LNCaP clone FGC (cell line): ENCODE measurements at regions not wholly inside any gene's neighbourhood (a gene's known extent, or its start where the extent isn't known, plus 50 kb on each side); places are given as distances from the start of the nearest gene placed in this dataset.

Source experiments
- DNase-seq: peaks from one replicate; pipeline ENCODE4 v3.0.0-alpha.2; 2011; ENCODE audit warnings: low read depth
- H3K4me3 ChIP-seq: 2 replicates; pipeline ENCODE4 v1.5.1; 2011; ENCODE audit warnings: mild to moderate bottlenecking, low read depth, low read length, control low read depth
- CTCF ChIP-seq: IDR thresholded peaks from 2 replicates; pipeline ENCODE4 v1.5.1; 2012; ENCODE audit warnings: mild to moderate bottlenecking; ENCODE audit not compliant: control insufficient read depth, insufficient read depth; ENCODE audit errors: extremely low read depth

DNA sequence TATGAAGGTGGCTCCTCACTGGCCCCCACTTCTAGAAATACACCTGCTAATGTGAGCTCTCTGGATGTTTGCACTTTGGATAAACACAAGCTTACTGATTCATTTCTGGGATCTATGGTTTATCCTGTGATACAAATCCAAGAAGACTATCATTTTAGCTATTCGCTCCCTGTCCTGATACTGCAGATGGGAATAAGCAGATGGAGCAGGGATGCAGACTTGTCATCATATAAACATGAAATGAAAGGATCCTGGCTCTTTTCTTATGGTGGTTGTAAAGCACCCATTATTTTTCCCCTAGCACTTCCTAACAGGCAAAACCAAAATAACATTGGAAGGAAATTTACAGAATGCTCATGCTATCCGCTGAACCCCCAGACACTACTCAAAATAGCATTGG lies 162.9 kb upstream of the NOCT start:
- DNase-seq, result no peak
- no peak overlapping the region for H3K4me3 ChIP-seq
- TF ChIP-seq CTCF, result no peak

- no peak overlapping the region for H3K4me3 ChIP-seq
- DNase-seq, result no peak
- no peak for TF ChIP-seq CTCF
These were observed 163.9 kb upstream of the NOCT start for GRCh38 chr4:138851391-138852335.

- DNase-seq, result no peak
- H3K4me3 ChIP-seq, result no peak overlapping the region
- TF ChIP-seq CTCF, result no peak
These were observed 169.9 kb upstream of the NOCT start for GRCh38 chr4:138845664-138846063.

DNA sequence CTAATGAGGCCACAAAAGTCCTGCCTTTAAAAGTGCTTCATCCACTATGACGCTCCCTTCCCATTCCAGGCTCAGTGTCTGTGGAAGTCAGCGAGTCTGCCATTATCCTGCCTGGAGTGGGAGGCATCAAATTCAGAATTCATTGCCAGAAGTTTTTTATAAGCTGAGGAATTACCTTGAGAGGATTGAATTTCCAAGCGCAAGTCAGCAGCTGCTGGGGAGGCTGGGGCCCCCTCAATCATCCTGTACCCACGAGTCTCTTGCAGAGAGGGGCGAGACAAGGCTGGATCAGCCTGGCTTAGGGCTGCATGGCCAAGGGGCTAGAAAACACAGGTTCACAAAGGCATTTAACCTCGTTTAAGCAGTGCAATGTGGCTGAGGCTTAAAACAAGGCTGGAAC lies 170.5 kb upstream of the NOCT start:
- TF ChIP-seq CTCF, result no peak
- no peak for DNase-seq
- no peak overlapping the region for H3K4me3 ChIP-seq

DNA sequence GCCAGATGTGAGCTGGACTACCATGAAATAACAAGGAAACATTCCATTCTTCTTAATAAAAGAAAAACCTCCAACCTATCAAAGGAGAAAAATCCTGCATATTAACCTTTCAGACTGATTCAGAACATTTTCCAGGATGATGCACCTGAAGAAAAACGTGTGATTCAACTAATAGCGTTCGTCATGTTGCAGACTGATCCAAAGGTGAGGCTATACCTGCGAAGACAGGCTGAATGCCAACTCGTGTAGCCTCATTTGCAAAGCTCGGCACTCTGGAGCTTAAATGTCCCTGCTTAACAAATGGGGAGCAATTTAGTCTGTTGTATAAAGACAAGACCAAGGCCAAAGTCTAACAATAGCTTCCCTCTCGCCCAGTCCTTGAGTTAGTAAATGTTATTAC lies 172.0 kb upstream of the NOCT start:
- TF ChIP-seq CTCF, result no peak
- no peak overlapping the region for H3K4me3 ChIP-seq

GRCh38 chr4:138841343-138841742 lies 174.2 kb upstream of the NOCT start:
- no peak for DNase-seq
- no peak overlapping the region for H3K4me3 ChIP-seq
- TF ChIP-seq CTCF, result no peak

More for the DNA sequence above, 172.0 kb upstream of the NOCT start:
- DNase-seq, result no peak

- DNase-seq, result no peak
These were observed 177.3 kb upstream of the NOCT start for GRCh38 chr4:138838251-138838650.

More at GRCh38 chr4:138838251-138838650, 177.3 kb upstream of the NOCT start:
- no peak overlapping the region for H3K4me3 ChIP-seq
- TF ChIP-seq CTCF, result no peak
